ENCODE measurements at regions not wholly inside any gene's neighbourhood (a gene's known extent, or its start where the extent isn't known, plus 50 kb on each side); places are given as distances from the start of the nearest gene placed in this dataset.

DNA sequence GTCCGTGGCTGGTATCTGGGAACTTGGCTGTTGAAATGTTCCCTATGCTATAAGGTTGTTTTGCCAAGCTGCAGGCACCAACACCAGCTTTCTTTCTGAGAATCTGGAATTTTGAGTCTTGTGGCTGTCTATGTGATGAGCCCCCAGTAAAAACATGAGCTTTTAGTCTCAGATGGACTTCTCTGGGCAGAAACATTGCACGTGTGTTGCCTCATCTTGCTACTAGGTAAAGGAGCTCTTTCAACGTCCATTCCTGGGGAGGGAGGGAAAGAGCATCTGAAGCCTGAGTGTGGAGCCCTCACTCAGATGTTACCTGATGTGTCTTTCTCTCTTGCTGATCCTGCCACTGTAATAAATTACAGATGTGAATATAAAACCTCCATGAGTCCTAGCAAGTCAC, 183.8 kb upstream of the LHX5 start:
- no peak for DNase-seq

DNA sequence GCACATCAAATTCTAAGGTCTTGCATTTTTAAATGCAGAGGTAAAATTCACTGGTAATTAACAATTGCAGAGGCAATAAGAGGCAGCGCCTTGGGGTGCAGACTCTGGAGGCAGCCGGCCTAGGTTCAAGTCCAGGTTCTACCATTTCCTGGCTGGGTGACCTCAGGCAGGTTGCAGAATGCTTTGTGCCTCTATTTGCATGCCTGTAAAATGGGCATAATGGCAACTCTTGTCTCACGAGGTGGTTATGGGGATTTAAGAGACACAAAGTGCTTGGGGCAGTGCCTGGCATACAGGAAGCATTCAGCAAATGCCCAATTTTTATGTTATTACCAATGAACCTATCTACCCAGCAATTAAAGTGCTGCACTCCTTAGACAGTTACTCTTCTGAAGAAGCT, 180.0 kb upstream of the LHX5 start:
- DNase-seq, result no peak

DNA sequence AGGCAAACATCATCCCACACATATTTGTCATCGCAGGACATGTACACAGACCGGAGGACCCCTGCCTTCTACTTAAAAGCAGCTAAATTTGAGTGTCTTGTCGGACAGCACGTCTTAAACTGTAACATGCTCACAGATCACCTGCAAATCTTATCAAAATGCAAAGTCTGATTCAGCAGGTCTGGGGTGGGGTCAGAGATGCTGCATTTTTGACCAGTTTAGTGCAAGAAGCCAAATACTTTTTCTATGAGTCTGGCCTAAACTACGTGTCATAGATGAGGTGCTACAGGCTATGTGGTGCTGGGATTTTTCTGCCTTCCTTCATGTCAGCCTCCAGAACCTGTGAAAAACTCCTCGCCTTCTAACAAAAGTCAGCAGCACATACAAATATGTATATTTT, 178.8 kb upstream of the LHX5 start:
- no peak for DNase-seq

DNA sequence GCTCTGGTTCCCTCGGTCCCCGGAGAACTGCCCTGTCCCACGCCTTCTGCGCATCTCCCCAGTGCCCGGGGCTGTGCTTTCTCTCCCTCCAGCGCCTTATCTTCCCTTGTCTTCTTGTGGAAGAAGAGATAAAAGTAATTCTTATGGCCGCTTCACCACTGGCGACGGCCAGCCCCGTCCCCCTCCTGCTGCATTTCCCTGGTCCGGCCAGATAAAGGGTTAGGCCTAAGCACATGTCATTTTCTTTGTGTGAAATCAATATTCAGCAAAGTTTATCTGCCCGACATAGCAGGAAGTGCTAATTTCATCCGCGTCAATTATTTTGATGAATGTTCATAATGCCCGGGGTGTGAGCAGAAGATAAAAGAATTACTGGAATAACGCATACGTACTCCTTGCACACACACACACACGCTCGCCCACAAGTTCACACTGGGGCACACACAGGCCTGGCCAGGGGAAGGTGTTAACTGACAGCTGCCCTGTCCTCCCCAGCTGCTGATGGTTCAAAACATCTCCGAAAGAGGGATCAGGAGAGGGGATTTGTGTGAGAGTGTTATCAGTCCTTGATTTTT, 177.7 kb upstream of the LHX5 start:
- no peak for DNase-seq

DNA sequence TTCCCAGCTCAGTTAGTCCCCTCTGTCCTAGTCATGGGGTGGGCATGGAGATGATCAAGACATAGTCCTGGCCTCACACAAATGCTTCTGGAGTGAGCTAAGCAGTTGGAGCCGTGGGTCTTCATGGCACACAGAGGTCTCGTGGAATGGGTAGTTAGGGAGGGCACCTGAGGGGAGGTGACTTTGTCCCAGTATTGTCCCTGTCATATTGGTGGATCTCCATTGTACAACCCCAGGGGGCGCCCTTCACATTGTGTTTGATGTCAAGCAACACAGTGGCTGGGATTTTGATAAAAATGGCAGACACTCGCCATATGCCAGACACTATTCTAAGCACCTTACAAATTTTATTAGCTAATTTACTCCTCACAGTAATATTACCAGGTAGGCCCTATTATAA, 175.4 kb upstream of the LHX5 start:
- no peak for DNase-seq

DNA sequence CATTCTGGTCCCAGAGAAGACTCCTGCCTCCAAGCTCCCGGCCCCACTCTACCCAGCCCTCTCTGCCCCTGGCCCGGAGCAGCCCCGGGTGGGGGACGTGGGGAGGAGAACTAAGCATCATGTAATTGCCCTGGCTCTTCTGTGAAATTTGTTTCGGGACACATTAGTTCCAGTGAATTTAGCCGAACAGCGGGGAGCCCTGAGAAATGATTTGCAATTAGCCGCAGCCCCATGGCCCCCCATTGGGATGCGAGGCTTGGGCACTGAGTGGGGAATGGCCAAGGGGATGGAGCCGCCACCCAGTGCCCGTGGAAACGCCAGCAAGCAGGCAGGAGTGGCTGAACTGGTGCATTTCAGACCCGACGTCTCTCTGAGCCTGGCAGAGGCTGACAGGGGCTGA, 173.9 kb upstream of the LHX5 start:
- DNase-seq, result no peak

DNA sequence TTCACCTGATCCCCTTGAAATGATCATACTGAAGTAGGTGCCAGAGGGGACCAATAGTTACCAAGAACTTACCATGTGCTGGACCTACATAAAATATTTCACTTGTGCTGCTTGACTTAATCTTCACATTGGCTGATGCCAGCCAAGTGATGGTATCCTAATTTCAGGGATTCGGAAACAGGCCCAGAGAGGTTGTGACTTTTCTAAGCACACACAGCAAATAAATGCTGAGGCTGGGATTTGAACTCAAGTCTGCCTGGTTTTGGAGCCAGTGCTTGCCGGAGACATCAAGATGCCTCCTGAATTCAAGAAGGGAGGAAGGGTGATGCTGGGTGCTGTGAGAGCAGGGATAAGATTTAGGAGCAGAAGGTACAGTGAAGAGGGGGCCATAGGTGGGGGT, 173.5 kb upstream of the LHX5 start:
- DNase-seq, result no peak

DNA sequence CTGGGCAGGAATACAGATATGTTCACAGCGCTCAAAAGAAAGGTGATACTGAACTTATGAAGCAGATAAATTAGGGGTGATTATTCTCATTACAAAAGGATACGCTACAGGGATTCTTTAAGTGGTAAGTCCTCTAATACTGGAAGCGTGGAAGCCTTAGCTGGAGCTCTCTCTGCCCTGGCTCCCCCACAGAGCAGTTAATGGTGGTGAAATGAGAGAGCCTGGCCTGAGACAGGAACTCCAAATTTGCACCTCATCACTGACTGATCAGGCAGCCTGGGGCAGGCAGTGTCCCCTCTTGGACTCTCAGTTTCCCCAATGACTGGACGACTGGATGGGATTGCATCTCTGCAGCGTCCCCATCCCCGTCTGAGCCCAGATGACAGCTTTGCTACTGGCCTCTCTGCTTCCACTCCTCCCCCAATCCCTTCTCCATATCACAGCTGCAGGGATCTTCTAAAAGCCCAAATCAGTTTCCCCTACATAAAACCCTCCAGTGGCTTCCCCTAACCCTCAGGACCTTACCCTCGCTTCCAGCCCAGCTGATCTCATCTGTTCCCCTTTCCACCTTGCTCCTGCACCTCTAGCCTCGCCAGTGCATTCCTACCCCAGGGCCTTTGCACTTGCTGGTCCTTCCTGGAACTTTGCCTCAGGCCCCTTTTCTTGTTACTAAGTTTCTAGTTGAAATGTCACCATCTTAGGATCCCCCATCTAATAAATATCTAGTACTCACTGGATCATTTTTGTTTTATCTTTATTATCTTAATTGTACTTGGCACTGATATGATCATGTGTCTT, 171.7 kb upstream of the LHX5 start:
- DNase-seq, result no peak

DNA sequence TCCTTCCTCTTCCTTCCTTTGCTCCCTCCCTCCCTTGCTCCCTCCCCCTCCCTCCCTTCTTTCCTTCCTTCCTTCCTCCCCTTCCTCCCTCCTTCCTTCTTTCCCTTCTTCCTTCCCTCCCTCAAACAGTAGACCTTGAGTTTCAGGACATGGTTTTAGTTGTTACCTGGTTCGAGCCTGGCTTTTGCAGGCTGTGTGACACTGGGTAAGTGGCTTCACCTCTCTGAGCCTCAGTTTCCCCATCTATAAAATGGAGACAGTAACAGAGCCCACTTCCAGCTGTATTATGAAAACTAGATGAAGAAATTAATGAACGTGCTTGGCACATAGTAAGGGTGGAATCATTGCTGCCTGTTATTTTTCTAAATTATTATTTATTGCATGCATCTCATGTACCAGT, 171.0 kb upstream of the LHX5 start:
- DNase-seq, result no peak

DNA sequence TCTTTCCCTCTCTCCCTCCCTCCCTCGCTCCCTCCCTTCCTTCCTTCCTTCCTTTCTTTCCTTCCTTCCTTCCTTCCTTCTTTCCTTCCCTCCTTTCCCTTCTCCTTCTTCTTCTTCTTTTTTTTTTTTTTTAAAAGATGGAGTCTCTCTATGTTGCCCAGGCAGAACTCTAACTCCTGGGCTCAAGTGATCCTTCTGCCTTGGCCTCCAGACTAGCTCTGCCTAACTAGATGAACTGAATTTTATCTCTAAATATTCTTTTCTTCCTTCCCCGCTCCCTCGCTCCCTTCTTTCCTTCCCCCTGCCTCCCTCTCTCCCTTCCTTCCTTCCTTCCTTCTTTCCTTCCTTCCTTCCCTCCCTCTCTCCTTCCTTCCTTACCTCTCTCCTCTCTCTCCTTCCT, 170.5 kb upstream of the LHX5 start:
- DNase-seq, result no peak

DNA sequence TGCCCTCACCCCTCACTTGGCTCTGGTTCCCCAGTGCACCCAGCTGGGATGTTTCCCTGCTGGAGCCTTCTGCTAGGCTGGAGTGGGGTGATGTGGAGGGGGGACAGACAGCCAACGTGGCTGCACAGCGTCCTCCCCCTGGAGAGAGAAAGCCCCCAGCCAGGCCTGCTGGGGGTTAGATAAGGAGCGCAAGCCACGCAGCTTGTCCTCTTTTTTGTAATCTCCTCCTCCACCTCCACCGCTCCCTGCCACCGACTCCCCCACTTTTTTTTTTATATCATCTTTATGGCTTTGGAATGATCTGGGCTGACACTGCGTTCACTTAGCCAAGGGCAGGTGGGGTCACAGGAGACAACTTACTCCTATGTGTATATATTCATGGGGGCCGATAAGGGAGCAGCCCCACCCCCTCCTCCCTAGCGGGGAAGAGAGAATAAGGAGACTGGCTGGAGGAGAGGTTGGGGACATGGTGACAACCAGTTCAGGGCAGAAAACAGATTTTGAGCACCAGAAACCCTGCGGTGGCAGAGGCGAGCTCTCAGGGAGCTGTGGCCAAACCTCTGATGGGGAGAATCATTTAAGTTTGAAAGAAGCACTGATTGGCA, 169.9 kb upstream of the LHX5 start:
- DNase-seq, result no peak

DNA sequence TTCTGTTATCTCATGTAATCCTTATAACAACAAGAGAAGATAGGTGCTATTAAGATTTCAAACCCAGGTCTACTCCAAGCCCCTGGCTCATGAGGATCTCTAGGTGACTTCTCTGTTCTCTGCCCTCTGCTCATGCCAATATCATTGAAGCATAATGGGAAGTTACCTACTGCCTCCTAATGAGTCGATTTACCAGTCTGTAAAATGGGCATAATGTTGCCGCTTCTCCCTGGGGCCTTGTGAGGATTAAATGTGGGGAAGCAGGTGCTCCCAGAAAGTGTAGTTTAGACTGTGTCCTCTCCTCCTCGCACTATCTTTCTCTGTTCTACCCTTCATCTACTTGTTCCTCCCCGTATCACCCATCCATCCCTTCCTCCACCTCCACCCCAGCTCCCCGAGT, 169.2 kb upstream of the LHX5 start:
- DNase-seq, result no peak

DNA sequence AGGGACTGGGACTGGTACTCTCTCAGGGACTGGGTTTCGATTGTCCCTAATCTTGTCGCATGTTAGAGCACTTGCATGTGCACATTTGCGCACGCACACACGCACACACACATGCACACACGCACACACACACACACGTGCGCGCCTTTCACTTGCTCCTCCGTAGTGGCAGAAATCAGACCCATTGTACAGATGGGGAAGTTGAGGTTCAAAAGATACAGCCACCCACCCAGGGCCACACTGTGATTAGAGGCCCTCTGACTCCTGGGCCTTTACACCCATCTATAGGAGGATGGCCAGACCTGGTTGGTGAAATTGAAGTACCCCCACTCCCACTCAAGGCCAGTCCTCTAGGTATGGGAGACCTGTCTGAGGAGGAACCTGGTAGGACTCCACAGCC, 167.8 kb upstream of the LHX5 start:
- DNase-seq, result no peak

DNA sequence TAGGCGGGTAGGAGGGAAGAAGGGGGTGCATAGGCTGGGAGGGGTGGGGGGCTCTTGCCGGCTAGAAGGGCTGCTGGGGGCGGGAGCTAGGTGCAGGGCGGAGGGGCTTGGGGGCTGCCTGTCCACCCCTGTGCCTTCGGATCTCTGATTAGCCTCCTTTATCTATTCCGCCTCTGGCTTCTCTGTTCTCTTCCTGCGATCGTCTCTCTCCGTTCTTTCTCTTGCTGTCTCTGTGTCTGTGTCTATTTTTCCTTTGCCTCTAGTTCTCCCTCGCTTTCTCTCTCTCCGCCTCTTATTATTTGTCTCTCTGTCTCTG, 166.7 kb upstream of the LHX5 start:
- no peak for DNase-seq

DNA sequence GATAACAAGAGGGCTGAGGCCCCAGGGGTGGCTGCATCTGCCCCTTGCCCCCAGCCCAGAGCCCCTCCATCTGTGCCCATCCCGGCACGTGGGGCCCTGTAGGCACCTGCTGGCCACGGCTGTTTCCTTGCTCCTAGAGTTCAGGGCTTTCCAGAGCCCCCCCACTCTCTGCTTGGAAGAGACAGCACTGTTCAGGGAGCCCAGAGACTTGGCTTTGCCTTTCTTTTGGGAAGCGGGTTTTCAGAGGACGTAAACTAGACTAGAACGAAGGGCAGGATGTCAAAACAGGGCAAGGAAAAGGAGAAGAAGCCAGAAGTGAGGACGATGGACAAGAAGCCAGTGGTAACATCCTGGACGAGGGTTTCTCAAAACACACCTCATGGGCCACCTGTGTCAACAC, 163.3 kb upstream of the LHX5 start:
- DNase-seq, result no peak

DNA sequence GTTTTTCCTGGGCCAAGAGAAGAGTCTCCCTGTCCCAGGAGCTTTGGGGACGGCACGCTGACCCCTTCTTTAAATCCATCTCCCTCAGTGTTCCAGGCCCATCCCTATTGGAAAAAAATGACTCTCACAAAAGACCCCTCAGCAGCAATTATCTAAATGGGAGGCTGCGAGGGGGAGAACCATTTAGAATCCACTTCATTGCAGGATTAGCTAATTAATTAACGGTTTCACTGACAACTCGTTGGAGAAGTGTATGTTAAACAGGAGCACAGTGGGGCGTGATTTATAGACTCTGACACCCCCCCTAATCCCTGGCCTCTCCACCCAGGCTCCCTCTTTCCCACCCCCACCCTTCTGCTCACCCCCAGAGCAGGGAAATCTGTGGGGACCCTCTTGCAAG, 162.8 kb upstream of the LHX5 start:
- DNase-seq, result no peak

DNA sequence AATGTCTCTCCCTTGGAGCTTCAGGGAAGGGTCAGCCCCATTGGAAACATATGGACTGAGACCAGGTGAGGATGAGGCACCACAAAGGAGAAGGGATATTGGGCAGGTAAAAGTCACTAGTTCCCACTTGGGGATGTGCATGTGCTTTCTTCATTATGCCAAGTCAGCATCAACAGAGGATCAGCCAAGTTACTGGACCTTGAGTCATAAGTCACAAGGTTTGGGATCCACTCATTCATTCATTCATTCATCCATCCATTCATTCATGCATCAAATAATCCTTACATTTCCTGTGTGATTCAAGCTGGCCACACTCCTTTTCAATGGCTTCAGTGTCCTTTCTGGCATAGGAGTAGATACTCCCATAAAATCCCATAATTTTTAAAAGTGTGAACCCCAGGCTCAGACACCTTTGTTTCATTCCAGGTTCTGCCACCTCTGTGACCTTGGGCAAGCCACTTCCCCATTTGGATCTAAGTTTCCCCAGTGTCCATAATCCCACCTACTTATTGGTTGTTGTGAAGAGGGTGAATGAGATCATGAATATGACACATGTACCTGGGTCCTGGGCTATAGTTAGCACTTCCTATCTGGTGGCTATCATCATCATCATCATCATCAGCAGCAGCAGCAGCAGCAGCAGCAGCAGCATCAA, 162.1 kb upstream of the LHX5 start:
- no peak for DNase-seq

DNA sequence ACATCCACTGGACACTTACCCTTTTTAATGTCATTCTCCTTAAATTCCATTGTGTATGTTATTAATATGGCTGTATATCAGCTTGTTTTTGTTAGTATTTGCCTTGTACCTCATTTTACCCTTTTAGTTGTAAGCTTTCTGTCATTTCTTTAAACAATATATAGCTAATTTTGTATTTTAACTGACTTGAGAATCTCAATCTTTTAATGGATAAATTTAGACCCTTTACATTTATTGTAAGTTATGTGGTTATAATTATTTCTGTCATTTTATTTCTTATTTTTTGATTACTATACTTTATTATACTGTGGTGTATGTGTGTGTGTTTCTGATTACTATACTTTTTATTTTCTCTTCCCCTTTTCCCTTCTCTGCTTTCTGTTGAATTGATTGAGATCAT, 159.0 kb upstream of the LHX5 start:
- no peak for DNase-seq

DNA sequence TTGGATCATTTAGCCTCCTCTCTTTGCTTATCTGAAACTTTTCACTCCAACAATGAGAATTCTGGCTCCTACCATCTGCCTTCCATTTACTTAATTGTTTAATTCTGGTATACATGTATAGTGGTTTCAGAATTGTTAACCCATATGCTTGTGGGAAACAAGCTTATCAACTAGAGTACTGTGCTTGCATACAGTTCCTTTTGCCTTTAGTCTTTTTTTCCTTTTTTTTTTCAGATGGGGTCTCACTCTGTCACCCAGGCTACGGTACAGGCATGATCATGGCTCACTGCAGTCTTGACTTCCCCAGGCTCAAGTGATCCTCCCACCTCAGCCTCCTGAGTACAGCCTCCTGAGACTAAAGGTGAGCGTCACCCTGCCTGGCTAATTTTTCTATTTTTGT, 153.8 kb upstream of the LHX5 start:
- no peak for DNase-seq

DNA sequence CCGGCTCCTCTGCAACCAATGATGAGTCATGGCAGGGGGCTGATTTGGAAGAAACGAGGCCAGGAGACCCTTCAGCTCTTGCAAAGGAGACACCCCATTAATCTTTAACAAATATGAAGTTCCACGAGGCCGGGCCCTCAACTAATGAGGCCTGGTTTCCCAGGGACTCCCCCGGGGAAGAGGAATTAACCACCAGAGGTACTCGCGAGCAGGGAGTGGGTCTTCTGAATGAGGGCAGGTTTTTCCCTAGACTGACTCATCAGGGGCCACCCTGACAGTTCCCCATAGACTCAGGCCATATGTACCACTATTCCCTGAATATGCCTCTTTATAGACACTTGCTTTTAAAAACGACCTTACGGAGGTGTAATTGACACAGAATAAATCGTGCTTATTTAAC, 150.7 kb upstream of the LHX5 start:
- DNase-seq, result no peak

DNA sequence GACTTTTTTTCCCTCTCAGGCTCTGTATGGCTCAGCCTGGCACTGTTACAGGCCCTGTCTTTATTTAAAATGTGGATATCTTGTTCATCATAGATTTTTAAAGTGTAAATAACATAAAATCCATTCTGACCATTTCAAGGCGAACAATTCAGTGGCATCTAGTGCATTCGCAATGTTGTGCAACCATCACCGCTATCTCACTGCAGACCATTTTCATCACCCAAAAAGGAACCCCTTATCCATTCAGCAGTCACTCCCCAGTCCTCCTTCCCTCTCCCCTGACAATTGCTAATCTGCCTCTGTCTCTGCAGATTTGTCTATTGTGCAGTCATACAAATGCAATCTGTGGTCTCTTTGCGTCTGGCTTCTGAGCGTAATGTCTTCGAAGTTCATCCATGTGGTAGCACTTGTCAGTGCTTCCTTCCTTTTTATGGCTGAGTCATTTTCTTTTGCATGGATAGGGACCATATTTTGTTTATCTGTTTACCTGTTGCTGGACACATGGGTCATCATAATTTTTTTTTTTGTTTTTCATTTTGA, 148.8 kb upstream of the LHX5 start:
- no peak for DNase-seq

DNA sequence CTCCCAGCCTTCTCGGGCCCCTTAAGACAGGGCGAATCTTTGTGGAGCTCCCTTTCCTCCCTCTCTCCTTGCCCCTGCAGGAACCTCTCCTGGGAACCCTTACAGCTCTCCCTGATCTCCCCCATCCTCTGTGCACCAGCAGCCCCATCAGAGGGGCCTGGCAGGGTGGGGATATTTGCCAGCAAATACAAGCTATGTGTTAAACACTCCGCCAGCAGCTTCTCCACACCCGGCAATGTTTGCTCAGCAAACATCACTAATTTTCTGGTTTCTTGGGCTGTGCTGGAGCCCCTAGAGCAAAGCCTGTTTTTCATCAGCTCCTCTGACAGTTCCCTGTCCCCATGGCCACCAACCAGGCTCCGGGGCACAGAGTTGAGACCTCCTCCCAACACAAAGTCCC, 147.5 kb upstream of the LHX5 start:
- no peak for DNase-seq

DNA sequence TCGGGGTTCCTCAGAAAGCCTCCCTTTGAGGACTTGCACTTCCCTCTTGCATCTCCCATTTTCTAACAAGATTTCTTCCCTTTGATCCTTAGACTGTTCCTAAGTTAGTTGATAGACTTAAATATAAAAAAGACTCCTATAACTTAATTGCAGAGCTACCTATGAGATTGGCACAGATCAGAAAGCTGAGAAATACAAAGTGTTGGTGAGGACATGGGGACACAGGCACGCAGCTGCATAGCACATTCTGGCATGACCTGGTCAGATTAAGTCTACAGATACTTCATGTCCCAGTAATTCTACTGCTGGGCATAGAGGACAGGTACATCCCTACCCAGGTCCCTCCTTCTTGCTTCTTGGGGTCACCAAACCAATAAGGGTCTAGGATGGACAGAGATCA, 141.7 kb upstream of the LHX5 start:
- no peak for DNase-seq

Measured in renal pelvis (tissue), 1 donor.